Epidermal melanocyte (primary cell): ENCODE measurements at regions not wholly inside any gene's neighbourhood (a gene's known extent, or its start where the extent isn't known, plus 50 kb on each side); places are given as distances from the start of the nearest gene placed in this dataset.

Experiments
- DNase-seq: peaks from one replicate; pipeline ENCODE4 v3.0.0; 2011; ENCODE audit warnings: low spot score; ENCODE audit not compliant: insufficient read length

DNA sequence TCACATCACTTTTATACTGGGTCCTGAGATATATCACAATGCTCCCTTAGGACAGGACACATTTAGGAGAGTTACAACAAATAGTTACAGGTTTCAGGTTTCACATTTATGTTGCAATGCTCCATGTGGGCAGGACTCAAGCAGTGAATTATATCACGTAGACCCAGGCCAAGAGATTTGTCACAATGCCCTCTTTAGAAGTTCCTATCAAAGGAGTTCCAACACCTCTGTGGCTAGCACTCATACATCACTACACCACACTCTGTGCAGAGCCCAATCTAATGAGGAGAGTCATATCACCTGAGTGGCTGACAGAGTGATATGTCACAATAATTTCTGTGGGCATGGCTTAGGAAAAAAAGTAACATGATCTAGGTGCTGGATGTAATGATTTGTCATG, 1068.2 kb upstream of the AMELY start:
- DNase-seq = no peak

- DNase-seq = no peak
Observed at GRCh38 chrY:7977301-7977700, 1065.7 kb upstream of the AMELY start.

- no peak for DNase-seq
Observed at GRCh38 chrY:7968293-7968692, 1056.7 kb upstream of the AMELY start.

GRCh38 chrY:7966916-7967315, 1055.4 kb upstream of the AMELY start:
- DNase-seq = no peak

GRCh38 chrY:7963393-7963792, 1051.8 kb upstream of the AMELY start:
- DNase-seq = no peak

- no peak for DNase-seq
Observed at GRCh38 chrY:7962350-7962749, 1050.8 kb upstream of the AMELY start.

DNA sequence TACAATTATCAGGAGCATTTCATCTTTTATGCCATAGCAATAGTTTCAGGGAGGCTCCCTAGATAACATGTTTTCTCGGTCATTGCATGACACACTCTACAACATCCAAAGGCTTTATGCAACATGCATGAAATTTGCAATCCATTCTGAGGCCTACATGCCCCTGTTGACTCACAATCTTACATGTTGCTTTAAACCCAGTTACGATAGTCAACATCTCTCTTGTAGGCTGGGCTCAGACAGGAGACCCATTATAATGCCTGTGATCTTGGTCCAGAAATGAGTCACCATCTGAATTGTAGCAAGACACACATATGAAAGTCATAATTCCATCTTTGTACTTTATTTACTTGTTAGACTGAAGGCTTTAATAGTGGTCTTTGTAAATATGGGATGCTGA, 1050.3 kb upstream of the AMELY start:
- no peak for DNase-seq

- DNase-seq = no peak
Observed at GRCh38 chrY:7957773-7958172, 1046.2 kb upstream of the AMELY start.

GRCh38 chrY:7951187-7951852, 1039.8 kb upstream of the AMELY start:
- DNase-seq = no peak

DNA sequence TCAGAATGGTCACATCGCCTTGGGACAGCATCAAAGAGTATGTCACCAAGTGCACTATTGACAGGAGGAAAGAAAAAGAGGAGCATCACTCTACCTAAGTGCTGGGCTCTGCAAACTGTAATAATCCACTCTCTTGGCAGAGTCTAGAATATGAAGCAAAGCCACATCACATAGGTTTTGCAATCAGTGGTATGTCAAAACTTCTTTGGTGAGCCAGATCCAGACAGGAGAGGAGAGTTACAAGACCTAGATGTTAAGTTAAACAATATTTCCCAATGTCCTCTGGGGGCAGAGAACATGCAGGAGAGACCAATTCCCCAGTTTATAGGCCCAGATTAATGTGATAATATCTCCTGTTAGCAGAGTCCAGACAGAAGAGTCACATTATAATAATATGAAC, 1032.6 kb upstream of the AMELY start:
- DNase-seq = no peak

- DNase-seq = no peak
Observed at GRCh38 chrY:7942711-7943110, 1031.2 kb upstream of the AMELY start.

DNA sequence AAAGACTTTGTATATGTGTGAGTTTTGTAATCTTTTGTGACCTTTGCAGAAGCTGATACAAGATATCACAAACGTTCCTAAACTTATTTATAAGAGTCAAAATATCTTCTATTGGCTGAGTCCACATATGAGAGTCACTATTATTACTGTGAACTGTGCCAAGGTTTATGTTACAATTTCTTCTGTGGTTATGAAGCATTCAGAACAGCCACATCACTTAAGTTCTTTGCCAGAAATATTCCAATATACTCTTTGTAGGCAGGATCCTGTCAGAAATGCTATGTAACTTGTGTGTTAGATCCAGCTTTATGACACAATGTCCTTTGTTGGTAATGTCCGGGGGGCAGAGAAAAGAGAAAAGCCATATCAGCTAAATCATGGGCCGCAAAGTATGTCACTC, 1030.3 kb upstream of the AMELY start:
- DNase-seq = no peak

DNA sequence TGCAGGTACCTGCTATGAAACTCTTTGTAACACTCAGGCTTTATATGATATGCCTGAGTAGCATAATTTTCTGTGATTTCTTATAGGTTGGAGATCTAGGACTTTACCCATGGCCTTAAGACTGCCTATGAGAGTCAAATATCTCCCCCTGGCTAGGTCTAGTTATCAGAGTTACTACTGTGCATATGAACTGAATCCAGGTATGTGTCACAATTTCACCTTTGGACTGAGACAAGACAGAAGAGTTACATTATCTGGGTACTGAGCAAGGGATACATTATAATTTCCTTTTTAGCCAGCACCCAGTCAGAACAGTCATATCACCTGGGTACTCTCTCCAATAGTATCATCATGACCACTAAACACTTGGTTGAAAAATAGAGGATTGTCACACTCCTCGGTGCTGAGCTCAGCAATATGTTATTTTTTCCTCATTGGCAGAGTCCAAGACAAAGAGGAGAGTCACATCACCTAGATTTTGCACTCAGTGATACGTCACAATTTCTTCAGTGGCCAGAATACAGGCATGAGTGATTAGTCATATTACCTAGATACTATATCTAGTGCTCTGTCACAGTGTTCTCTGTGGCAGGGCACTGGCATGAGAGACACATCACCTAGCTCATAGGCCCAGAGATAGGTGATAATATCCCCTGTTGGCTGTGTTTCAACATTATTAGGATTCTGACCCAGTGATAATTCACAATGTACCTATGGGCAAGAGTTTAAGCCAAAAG, 1027.6 kb upstream of the AMELY start:
- DNase-seq = no peak

DNA sequence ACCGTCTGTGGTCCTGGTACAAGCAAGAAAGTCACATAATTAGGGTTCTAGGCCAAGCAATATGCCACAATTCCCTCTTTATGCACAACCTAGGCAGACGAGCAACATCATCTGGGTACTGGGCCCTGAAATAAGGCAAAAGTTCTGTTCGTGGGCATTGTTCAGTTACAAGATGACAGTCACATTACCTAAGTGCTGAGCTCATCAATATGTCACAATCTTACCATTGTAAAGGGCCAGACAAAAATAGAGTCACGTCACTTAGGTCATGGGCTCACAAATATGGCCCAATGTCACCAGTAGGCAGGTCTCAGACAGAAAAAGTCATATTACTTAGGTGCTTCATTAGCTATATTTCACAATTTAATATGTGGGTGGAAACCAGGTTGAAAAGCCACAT, 1025.3 kb upstream of the AMELY start:
- DNase-seq = no peak

- DNase-seq = no peak
Observed at GRCh38 chrY:7936046-7936445, 1024.5 kb upstream of the AMELY start.

DNA sequence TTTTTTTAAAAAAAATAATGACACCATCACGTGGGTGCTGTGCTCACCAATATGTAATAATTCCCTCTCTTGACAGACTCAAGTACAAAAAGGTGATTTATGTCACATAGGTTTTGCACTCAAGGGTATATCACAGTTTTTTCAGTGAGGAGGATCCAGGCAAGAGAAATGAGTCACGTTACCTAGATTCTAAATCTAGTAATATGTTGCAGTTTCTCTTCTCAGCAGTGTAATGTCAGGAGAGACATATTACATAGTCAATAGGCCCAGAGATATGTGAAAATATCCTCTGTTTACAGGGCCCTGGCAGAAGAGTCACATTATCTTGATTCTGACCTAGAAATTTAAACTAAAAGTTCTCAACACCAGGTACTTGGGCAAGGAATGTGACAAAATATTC, 1024.1 kb upstream of the AMELY start:
- no peak for DNase-seq

- no peak for DNase-seq
Observed at GRCh38 chrY:7932424-7932823, 1020.9 kb upstream of the AMELY start.

DNA sequence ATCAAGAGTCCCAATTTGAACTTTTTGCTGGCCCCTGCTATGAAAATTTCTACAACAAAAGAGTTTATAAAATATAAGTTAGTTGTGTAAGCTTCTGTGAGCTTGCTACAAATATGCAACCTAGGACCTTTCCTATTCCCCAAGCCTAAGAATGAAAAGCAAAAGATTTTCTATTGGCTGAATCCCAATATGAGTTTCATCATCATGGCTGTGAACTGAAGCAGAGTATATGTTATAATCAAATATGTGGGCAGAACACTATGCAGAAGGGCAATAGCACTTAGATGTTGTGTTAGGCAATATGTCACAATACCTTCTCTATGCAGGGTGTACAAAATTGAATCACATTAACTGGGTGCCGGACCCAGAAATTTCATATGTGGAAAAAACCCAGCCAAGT, 1018.3 kb upstream of the AMELY start:
- no peak for DNase-seq

DNA sequence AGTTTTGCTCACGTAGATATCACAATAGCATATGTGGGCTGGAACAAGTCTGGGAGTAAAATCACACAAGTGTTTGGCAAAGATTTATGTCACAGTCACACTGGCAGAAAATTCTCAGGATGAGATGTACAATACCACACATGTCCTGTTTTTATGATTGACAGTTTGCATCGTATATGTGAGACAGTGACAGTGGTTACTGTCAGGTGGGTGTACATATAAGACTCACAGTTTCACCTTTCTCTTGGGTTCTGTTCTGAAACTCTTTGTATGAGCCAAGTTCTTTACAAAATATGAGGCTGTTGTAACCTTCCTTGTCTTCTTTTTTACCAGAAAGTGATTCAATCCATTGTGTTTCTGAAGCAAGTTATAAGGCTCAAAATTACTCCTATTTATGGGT, 1012.5 kb upstream of the AMELY start:
- no peak for DNase-seq

GRCh38 chrY:7923476-7924017, 1012.0 kb upstream of the AMELY start:
- no peak for DNase-seq

DNA sequence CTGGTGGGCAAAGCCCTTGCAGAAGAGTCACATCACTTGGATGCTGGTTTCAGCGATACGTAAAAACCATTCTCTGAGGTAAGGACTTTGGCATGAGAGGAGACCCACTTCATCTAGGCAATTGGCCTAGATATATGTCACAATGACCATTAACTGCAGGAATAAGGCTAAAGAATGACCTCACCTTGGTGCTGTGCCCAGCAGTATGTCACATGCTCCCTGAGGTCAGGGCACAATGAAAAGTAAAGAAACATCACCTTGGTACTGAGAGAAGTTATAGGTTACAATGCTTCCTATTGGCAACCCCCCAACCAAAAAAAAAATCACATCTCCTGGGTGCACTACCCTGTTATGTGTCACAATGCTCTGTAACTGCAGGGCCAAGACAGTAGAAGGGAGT, 1008.8 kb upstream of the AMELY start:
- DNase-seq = no peak

DNA sequence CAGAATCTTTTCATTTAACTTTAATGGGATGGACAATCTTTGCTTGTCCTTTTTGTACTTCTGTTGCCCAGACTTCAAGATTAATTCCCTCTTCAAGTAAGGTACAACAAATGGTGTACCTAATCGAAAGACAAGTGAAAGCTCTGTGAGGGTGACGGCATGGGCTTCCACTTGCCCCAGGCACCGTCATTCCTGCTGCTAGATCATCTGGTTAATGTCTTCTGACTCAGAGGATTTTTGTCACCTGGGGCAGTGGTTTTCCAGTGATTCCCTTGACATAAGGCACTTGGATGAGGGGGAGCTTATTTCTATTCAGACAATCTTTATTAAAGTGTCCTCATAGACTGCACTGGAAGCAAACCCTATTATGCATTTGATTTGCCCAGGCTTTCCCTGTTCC, 977.0 kb upstream of the AMELY start:
- no peak for DNase-seq

DNA sequence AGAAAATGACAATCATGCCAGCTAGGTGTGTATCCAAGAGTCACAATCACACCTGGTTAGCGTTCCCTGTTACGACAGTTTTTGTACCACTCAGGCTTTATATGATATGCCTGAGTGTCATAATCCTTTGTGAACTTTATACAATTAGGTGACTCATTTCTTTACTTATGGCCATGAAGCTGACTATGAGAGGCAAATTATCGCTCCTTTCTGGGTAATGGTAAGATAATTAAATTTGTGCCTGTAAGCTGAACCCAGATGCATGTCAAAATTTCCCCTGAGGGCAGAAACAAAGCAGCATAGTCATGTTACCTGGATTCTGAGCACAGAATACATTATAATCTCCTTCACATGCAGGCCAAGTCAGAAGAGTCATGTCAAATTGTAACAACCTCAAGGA, 970.1 kb upstream of the AMELY start:
- DNase-seq = no peak
